ENCODE measurements at regions not wholly inside any gene's neighbourhood (a gene's known extent, or its start where the extent isn't known, plus 50 kb on each side); places are given as distances from the start of the nearest gene placed in this dataset.

DNA sequence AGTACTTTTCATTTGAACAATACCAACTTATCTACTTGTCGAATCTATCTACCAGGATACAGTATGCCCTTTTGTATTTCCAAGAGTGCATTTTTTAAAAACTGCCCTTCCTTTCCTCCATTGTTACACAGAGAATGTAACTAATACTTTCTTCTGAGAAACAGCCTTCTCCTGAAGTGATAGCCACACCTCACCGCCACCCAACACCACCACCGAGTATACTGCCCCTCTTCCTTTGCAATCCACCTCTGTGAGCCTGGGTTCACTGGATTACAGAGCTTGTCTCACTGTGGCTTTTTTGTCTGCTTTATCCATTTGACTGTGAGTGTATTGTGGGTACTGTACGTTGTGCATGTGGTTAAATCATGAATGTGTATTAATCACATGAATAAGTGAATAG, 305.4 kb downstream of the KLF12 start:
- TF ChIP-seq POLR2A (IDR thresholded peaks at IDR 0.05) (no peak), EP300 (IDR thresholded peaks at IDR 0.05) (no peak)
- TF ChIP-seq, protein P1, sequence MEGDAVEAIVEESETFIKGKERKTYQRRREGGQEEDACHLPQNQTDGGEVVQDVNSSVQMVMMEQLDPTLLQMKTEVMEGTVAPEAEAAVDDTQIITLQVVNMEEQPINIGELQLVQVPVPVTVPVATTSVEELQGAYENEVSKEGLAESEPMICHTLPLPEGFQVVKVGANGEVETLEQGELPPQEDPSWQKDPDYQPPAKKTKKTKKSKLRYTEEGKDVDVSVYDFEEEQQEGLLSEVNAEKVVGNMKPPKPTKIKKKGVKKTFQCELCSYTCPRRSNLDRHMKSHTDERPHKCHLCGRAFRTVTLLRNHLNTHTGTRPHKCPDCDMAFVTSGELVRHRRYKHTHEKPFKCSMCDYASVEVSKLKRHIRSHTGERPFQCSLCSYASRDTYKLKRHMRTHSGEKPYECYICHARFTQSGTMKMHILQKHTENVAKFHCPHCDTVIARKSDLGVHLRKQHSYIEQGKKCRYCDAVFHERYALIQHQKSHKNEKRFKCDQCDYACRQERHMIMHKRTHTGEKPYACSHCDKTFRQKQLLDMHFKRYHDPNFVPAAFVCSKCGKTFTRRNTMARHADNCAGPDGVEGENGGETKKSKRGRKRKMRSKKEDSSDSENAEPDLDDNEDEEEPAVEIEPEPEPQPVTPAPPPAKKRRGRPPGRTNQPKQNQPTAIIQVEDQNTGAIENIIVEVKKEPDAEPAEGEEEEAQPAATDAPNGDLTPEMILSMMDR (IDR thresholded peaks at IDR 0.05), result no peak
